HEK293T (cell line): ENCODE measurements at regions not wholly inside any gene's neighbourhood (a gene's known extent, or its start where the extent isn't known, plus 50 kb on each side); places are given as distances from the start of the nearest gene placed in this dataset.
A peak's percentile ranks its signal among the peaks of the same experiment; 100 is the strongest.

Experiments
- CTCF ChIA-PET: fragments of 350-600 bp; formaldehyde crosslinking; extraction: SDS; loops from one replicate; lab custom pipeline; 2021; ENCODE audit warnings: antibody characterized with exemption, inconsistent platforms; lab: Yijun Ruan, JAX
- POLR2A ChIA-PET: fragments of 350-600 bp; formaldehyde crosslinking; extraction: SDS; loops from one replicate; lab custom pipeline; 2020; ENCODE audit warnings: antibody characterized with exemption, inconsistent platforms; lab: Yijun Ruan, JAX
- DNase-seq: peaks from one replicate; pipeline ENCODE4 v3.0.0; 2012; ENCODE audit warnings: mixed read lengths; ENCODE audit errors: extremely low spot score
- ARNT ChIP-seq: fragments of 450-650 bp; IDR thresholded peaks from 2 replicates; pipeline ENCODE4 v1.6.1; 2017; ENCODE audit warnings: mild to moderate bottlenecking
- BHLHE40 ChIP-seq: fragments of 450-650 bp; IDR thresholded peaks from 2 replicates; pipeline ENCODE4 v1.6.1; 2016; ENCODE audit warnings: mild to moderate bottlenecking, moderate library complexity, borderline replicate concordance
- CTBP1 ChIP-seq: fragments of 450-650 bp; IDR thresholded peaks from 2 replicates; pipeline ENCODE4 v1.6.1; 2016; ENCODE audit warnings: borderline replicate concordance
- ELF4 ChIP-seq: fragments of 450-650 bp; IDR thresholded peaks from 2 replicates; pipeline ENCODE4 v1.6.1; 2017; ENCODE audit warnings: antibody characterized with exemption
- FOXA1 ChIP-seq: fragments of 450-650 bp; IDR thresholded peaks from 2 replicates; pipeline ENCODE4 v1.6.1; 2016; ENCODE audit warnings: mild to moderate bottlenecking
- FOXK2 ChIP-seq: fragments of 450-650 bp; IDR thresholded peaks from 2 replicates; pipeline ENCODE4 v1.6.1; 2016; ENCODE audit warnings: mild to moderate bottlenecking
- FOXM1 ChIP-seq: fragments of 450-650 bp; IDR thresholded peaks from 2 replicates; pipeline ENCODE4 v1.6.1; 2017; ENCODE audit warnings: mild to moderate bottlenecking, borderline replicate concordance
- HDGF ChIP-seq: fragments of 450-650 bp; IDR thresholded peaks from 2 replicates; pipeline ENCODE4 v1.6.1; 2017; ENCODE audit warnings: antibody characterized with exemption, borderline replicate concordance
- L3MBTL2 ChIP-seq: fragments of 450-650 bp; conservative IDR thresholded peaks from 2 replicates; pipeline ENCODE4 v1.6.1; 2016; ENCODE audit warnings: mild to moderate bottlenecking
- LEF1 ChIP-seq: fragments of 450-650 bp; IDR thresholded peaks from 2 replicates; pipeline ENCODE4 v1.6.1; 2017; ENCODE audit warnings: mild to moderate bottlenecking, borderline replicate concordance
- NFRKB ChIP-seq: fragments of 450-650 bp; IDR thresholded peaks from 2 replicates; pipeline ENCODE4 v1.6.1; 2016; ENCODE audit warnings: mild to moderate bottlenecking, moderate library complexity
- SP1 ChIP-seq: fragments of 450-650 bp; IDR thresholded peaks from 2 replicates; pipeline ENCODE4 v1.6.1; 2017
- SUZ12 ChIP-seq: fragments of 450-650 bp; IDR thresholded peaks from 2 replicates; pipeline ENCODE4 v1.6.1; 2016; ENCODE audit warnings: mild to moderate bottlenecking
- TARDBP ChIP-seq: fragments of 450-650 bp; IDR thresholded peaks from 2 replicates; pipeline ENCODE4 v1.6.1; 2016
- ZNF384 ChIP-seq: fragments of 450-650 bp; IDR thresholded peaks from 2 replicates; pipeline ENCODE4 v1.6.1; 2016
- TF ChIP-seq, protein P1 (sequence below): fragments of 450-650 bp; IDR thresholded peaks from 2 replicates; pipeline ENCODE4 v1.6.1; 2016

DNA sequence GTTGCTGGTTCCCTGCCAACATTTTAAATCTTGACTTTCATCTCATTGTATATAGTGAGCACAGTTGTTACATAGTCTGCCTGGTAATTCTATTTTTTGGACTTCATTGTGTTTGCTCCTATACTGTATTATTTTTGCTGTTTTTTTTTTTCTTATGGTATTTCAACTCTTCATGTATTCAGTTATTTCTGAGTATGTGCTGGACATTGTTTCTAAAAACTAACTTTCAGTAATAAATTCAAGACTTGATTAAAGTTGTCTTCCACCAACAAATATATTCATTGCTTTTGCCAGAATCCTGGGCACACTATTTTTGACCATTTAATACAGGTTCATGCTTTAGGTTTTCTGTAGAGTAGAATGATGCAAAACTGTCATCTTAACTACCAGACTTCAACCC is 698.3 kb downstream of the MAFB start:
- ChIA-PET CTCF (no interaction called here), POLR2A (no interaction called here)
- DNase-seq, result no peak
- TF ChIP-seq CTBP1 (no peak), HDGF (no peak), FOXA1 (no peak), L3MBTL2 (no peak)
- TF ChIP-seq, protein P1, sequence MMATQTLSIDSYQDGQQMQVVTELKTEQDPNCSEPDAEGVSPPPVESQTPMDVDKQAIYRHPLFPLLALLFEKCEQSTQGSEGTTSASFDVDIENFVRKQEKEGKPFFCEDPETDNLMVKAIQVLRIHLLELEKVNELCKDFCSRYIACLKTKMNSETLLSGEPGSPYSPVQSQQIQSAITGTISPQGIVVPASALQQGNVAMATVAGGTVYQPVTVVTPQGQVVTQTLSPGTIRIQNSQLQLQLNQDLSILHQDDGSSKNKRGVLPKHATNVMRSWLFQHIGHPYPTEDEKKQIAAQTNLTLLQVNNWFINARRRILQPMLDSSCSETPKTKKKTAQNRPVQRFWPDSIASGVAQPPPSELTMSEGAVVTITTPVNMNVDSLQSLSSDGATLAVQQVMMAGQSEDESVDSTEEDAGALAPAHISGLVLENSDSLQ, result no peak

DNA sequence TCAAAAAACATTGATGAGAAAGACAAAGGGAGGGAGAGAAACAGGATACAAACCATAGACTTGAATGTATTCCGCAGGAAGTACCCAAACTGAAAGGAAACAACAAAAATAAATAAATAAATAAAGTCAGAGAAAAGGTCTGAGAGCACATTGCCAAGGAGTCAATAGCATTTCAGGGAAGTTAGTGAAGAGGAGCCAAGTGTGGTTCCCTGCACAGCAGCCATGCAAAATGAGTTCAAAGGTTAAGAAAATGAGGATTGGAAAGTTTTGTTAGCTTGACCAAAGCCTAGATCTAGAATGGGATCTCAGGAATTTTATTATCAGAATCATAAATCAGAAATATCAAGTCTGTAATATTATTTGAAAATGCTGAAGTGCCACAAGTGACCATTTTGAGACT is 700.0 kb downstream of the MAFB start:
- DNase-seq, result no peak
- POLR2A ChIA-PET, result no interaction called here
- TF ChIP-seq ZNF384, result no peak
- TF ChIP-seq BHLHE40, result no peak
- no peak for TF ChIP-seq SUZ12
- no peak for TF ChIP-seq FOXK2
- no peak for TF ChIP-seq SP1
- TF ChIP-seq FOXA1, result no peak
- TF ChIP-seq CTBP1, result no peak
- CTCF ChIA-PET, result no interaction called here

DNA sequence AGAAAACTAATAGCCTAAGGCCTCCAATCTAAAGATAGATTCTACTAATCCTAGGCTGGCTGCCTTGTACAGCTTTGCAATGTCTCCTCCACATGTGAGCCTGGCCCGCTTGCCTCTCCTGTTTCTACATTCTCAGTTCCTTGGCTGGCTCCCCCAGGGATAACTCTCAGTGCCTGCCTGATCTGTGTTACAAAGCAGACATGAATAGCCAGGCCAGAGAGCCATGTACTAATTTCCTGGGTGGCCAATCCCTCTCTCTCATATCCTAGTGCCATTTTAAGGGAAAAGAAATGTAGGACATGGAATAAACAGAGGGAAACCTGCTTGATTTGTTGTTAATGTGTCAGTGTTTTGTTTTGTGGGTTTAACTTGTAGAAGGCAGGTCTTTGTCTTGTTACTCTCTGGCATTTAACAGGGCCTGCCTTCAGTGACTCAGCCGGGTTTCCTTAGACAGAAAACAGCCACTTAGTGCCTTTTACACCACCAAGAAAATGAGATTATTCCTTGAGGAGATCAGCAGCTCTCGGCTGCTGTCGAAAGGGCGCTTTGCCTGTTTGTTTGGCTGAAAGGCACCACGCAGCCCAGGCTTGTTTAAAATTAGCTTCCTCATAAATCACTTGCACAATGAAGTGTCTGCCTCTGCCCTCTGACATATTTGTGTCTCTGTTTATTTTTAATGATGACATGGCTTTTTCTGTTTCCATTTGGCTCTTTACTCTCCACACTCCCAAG is 702.7 kb downstream of the MAFB start:
- no peak for DNase-seq
- TF ChIP-seq BHLHE40, result no peak
- TF ChIP-seq, protein P1, result peak; percentile 45; the same call in 1 of the 2 replicates
- TF ChIP-seq CTBP1, result no peak
- no peak for TF ChIP-seq FOXK2
- ChIA-PET CTCF (no interaction called here), POLR2A (no interaction called here)

DNA sequence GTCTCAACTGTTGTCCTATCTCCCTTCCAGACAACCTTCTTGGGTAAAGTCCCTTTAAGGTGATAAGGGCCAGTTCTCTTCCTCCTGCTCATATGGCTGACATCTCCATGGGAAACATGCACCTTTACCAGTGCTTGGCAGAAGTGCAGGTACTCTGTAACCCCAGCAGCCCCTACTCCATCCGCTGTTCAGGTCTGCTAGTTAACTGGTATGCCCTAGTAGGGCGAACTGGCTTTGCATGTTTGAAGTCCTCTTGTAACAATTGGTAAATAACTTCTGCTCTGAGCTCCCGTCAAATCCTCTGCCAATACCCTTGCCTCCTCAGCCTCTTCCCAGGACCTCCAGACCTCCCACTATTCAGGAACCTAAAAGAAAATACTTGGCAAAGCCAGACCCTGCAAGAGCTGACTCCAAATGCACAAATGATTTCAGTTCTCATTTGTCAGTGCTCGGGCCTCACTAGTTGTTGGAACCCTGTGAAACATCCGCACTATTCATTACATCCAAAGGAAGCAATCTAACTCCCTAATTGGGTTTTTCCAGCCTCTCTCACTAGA is 703.7 kb downstream of the MAFB start:
- CTCF ChIA-PET, result no interaction called here
- no peak for DNase-seq
- TF ChIP-seq NFRKB (no peak), FOXM1 (no peak)
- POLR2A ChIA-PET, result no interaction called here

DNA sequence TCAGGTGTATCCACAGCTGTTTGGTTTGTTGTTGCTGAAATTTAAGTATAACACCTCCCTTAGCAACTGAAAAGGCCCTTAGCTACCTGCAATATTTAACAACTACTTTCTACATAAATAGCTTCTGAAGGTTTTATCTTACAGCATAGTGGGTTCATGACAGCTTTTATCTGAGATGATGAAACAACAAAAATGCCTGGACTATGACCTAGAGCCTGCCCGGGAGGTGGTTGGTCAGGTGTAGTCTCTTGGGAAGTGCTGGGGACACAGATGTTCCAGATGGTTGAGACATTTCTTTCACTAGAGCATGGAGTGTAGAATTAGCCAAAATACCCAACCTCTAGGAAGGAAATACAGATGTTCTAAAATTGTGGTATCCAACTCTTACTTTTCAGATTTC is 705.4 kb downstream of the MAFB start:
- ChIA-PET CTCF (no interaction called here), POLR2A (no interaction called here)
- TF ChIP-seq LEF1, result no peak
- no peak for TF ChIP-seq TARDBP
- no peak for TF ChIP-seq ZNF384
- TF ChIP-seq FOXM1, result no peak
- TF ChIP-seq L3MBTL2, result no peak
- no peak for TF ChIP-seq CTBP1
- TF ChIP-seq NFRKB, result no peak
- TF ChIP-seq FOXK2, result no peak
- no peak for TF ChIP-seq HDGF
- TF ChIP-seq, protein P1, result no peak
- TF ChIP-seq BHLHE40, result no peak
- no peak for TF ChIP-seq FOXA1
- TF ChIP-seq SUZ12, result no peak
- no peak for TF ChIP-seq ELF4
- no peak for TF ChIP-seq ARNT
- no peak for TF ChIP-seq SP1
- no peak for DNase-seq

DNA sequence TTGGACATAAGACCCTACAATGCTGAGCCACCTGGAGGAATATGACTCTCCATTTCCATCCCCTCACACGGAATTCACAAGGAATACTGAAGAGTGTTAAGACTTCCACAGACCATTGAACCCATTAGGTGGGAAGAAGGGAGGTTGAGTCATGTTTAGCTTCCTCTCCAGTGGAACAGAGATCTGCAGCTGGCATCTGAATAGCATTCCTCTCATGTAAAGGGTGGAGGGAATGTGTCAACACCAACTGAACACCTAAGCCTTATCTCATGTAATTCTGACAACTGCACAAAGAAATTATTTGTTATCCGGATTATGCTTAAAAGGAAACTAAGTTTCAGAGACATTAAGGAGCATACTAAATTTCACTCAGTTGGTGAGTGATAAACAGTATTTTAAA is 705.9 kb downstream of the MAFB start:
- ChIA-PET POLR2A (no interaction called here), CTCF (no interaction called here)
- no peak for TF ChIP-seq SP1
- TF ChIP-seq ARNT, result no peak
- TF ChIP-seq L3MBTL2, result no peak
- no peak for TF ChIP-seq SUZ12
- TF ChIP-seq FOXM1, result no peak
- TF ChIP-seq BHLHE40, result no peak
- DNase-seq, result no peak

DNA sequence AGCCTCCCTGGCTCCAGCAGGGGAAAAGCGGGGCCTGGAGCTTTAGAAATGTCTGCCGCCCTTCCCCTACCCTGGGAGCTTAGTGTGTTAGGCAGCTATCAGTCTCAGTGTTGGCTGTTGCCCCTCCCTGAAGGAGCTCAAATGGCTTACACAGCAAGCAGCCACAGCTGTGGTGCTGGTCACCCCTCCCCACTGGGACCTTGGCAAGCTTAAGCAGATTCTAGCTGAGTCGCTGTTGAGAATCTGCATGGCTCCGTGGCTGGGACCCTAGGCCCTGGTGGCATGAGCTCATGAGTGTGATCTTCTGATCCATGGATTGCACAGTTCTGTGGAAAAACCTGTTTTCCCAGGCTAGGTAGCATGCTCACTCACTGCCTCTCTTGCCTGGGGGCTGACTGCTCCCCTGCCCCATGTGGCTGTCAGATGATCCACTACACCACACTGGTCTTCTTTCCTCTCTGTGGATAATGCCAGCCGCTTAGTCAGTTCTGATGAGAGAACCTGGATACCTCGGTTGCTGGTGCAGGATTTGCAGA is 714.0 kb downstream of the MAFB start:
- DNase-seq, result no peak
- TF ChIP-seq CTBP1, result no peak
- TF ChIP-seq ELF4, result no peak
- TF ChIP-seq FOXM1, result no peak
- ChIA-PET CTCF (no interaction called here), POLR2A (no interaction called here)
